ENCODE measurements at regions not wholly inside any gene's neighbourhood (a gene's known extent, or its start where the extent isn't known, plus 50 kb on each side); places are given as distances from the start of the nearest gene placed in this dataset.

DNA sequence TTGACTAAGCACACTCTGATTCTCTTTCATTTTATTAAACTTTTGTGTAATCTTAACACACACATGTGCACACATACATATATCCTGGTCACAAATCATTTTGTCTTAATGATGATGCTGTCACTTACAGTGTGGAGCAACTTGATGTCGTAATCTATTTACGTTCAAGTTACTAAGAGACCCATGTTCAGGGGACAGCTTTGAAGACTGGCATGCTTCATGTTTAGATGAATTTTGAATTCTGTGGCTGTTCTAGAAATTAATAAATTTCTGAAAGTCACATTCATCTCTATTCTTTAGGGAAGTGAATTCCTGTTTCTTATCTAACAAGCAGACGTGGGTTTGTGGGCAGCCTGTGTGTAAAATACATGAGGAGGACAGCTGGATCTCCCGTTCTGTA lies 1637.8 kb downstream of the PLA2G4A start:
- no peak overlapping the region for H3K4me3 ChIP-seq
- intact Hi-C loops (cut with micrococcal nuclease) = no loop called here
- no peak overlapping the region for H3K27ac ChIP-seq (replicated peaks)
- TF ChIP-seq CTCF (IDR thresholded peaks at IDR 0.05; ENCODE audit: borderline replicate concordance) = no peak
- no peak for DNase-seq
- peaks cover 6% of the 10 kb centered on the region for H3K9me3 ChIP-seq (replicated peaks)
- no peaks in the 10 kb centered on the region for H3K36me3 ChIP-seq
- H3K4me1 ChIP-seq = no peaks in the 10 kb centered on the region
- no peaks in the 10 kb centered on the region for H3K27me3 ChIP-seq (ENCODE audit: low read depth)

GRCh38 chr1:188476606-188477005 lies 1647.9 kb downstream of the PLA2G4A start:
- no peaks in the 10 kb centered on the region for H3K36me3 ChIP-seq
- intact Hi-C loops (cut with micrococcal nuclease) = no loop called here
- no peaks in the 10 kb centered on the region for H3K27me3 ChIP-seq (ENCODE audit: low read depth)
- H3K27ac ChIP-seq (replicated peaks) = no peak overlapping the region
- H3K9me3 ChIP-seq (replicated peaks) = peaks cover 4% of the 10 kb centered on the region
- H3K4me3 ChIP-seq = no peak overlapping the region
- TF ChIP-seq CTCF (IDR thresholded peaks at IDR 0.05; ENCODE audit: borderline replicate concordance) = no peak
- no peak for DNase-seq
- no peaks in the 10 kb centered on the region for H3K4me1 ChIP-seq

DNA sequence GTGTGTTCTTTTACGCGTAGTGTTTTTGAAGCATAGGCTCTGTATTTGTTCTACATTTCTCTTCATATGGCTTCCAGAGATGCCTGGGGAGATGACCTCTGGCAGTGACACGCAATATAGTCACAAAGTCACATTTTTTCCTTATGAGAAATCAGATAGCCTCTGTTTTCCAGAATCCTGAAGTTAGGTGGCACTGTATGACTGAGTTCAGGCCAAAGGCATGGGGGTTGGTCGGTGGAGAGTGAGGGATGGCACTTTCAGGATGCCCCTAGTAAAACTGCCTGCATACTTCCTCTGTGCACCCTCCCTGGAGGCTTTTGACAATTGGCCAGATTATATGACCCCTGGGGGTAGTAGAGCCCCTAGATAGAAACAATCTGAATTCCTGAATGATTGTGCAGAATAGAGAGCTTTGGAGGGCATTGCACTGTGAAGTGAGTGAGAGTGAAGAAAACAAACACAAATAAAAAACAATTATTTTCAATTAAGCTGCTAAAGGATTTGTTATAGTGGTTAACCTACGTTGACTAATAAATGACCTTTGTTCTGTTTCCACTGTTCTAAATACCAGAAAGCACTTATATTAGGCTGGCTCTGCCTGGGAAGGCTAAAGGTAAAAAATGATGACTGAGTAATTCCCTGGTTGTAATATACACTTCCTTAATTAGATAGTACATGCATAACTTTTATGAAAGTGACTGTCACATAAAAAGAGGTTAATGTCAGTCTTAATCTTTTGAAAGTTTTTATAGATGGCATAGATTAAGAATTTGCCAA lies 1660.8 kb downstream of the PLA2G4A start:
- Histone ChIP-seq H3K4me1 (no peaks in the 10 kb centered on the region), H3K27me3 (ENCODE audit: low read depth) (no peaks in the 10 kb centered on the region), H3K36me3 (no peaks in the 10 kb centered on the region), H3K4me3 (no peak overlapping the region), H3K27ac (replicated peaks) (no peak overlapping the region), H3K9me3 (replicated peaks) (peaks cover 12% of the 10 kb centered on the region)
- intact Hi-C loops (cut with micrococcal nuclease) = no loop called here
- no peak for TF ChIP-seq CTCF (IDR thresholded peaks at IDR 0.05; ENCODE audit: borderline replicate concordance)
- DNase-seq = no peak

GRCh38 chr1:188496506-188496905 lies 1667.8 kb downstream of the PLA2G4A start:
- H3K9me3 ChIP-seq (replicated peaks) = peaks cover 33% of the 10 kb centered on the region
- no peak overlapping the region for H3K27ac ChIP-seq (replicated peaks)
- H3K4me1 ChIP-seq = no peaks in the 10 kb centered on the region
- no peak overlapping the region for H3K4me3 ChIP-seq
- H3K36me3 ChIP-seq = no peaks in the 10 kb centered on the region
- no peaks in the 10 kb centered on the region for H3K27me3 ChIP-seq (ENCODE audit: low read depth)
- intact Hi-C loops (cut with micrococcal nuclease) = no loop called here
- TF ChIP-seq CTCF (IDR thresholded peaks at IDR 0.05; ENCODE audit: borderline replicate concordance) = no peak
- no peak for DNase-seq

GRCh38 chr1:188497020-188497419 lies 1668.3 kb downstream of the PLA2G4A start:
- H3K4me3 ChIP-seq = no peak overlapping the region
- no peak for DNase-seq
- H3K4me1 ChIP-seq = no peaks in the 10 kb centered on the region
- no peaks in the 10 kb centered on the region for H3K27me3 ChIP-seq (ENCODE audit: low read depth)
- TF ChIP-seq CTCF (IDR thresholded peaks at IDR 0.05; ENCODE audit: borderline replicate concordance) = no peak
- intact Hi-C loops (cut with micrococcal nuclease) = no loop called here
- peaks cover 29% of the 10 kb centered on the region for H3K9me3 ChIP-seq (replicated peaks)
- no peaks in the 10 kb centered on the region for H3K36me3 ChIP-seq
- no peak overlapping the region for H3K27ac ChIP-seq (replicated peaks)
